HL-60 (cell line): ENCODE measurements at regions not wholly inside any gene's neighbourhood (a gene's known extent, or its start where the extent isn't known, plus 50 kb on each side); places are given as distances from the start of the nearest gene placed in this dataset.

Experiments used
- DNase-seq, 2 experiments: peaks; one replicate each; pipeline ENCODE4 v3.0.0-alpha.2; 2010 to 2020; ENCODE audit warnings: low read depth in 1 of 2, low spot score in 1 of 2
- H3K27ac ChIP-seq: fragments of 250-450 bp; sonication (Bioruptor Pico); replicated peaks from 2 replicates; pipeline ENCODE4 v1.5.1; 2020; ENCODE audit warnings: mild to moderate bottlenecking, moderate library complexity
- H3K27me3 ChIP-seq: fragments of 250-450 bp; sonication (Bioruptor Pico); 2 replicates; pipeline ENCODE4 v1.5.1; 2021; ENCODE audit warnings: mild to moderate bottlenecking, moderate library complexity; ENCODE audit not compliant: insufficient read depth, poor library complexity, severe bottlenecking
- H3K4me3 ChIP-seq: replicated peaks from 2 replicates; pipeline ENCODE4 v1.5.1; 2011; ENCODE audit warnings: mild to moderate bottlenecking, control low read depth, low read length; ENCODE audit not compliant: insufficient read depth
- CTCF ChIP-seq: IDR thresholded peaks from one replicate; pipeline ENCODE4 v1.5.1; 2011; ENCODE audit warnings: low read length, control low read depth, inconsistent platforms; ENCODE audit not compliant: insufficient read depth
- GABPA ChIP-seq: IDR thresholded peaks from 2 replicates; pipeline ENCODE4 v1.6.1; 2012; ENCODE audit warnings: low read depth
- POLR2AphosphoS5 ChIP-seq: IDR thresholded peaks from 2 replicates; pipeline ENCODE4 v1.6.1; 2012; ENCODE audit warnings: low read depth
- REST ChIP-seq: IDR thresholded peaks from 2 replicates; pipeline ENCODE4 v1.6.1; 2012; ENCODE audit warnings: low read depth; ENCODE audit not compliant: insufficient replicate concordance
- SPI1 ChIP-seq: IDR thresholded peaks from 2 replicates; pipeline ENCODE4 v1.6.1; 2012; ENCODE audit warnings: low read depth, mild to moderate bottlenecking, borderline replicate concordance

GRCh38 chr9:104238668-104239067 lies 144.6 kb downstream of the SMC2 start:
- Histone ChIP-seq H3K27me3 (no peaks in the 10 kb centered on the region), H3K4me3 (no peak overlapping the region), H3K27ac (no peak overlapping the region)
- TF ChIP-seq REST = no peak
- TF ChIP-seq POLR2AphosphoS5 = no peak
- TF ChIP-seq GABPA = no peak
- no peak for TF ChIP-seq SPI1
- TF ChIP-seq CTCF = no peak
- DNase-seq = no peak

GRCh38 chr9:104240890-104241289 lies 146.8 kb downstream of the SMC2 start:
- no peak for DNase-seq
- TF ChIP-seq GABPA (no peak), CTCF (no peak), REST (no peak), SPI1 (no peak), POLR2AphosphoS5 (no peak)
- no peak overlapping the region for H3K4me3 ChIP-seq
- H3K27me3 ChIP-seq = no peaks in the 10 kb centered on the region
- no peak overlapping the region for H3K27ac ChIP-seq

DNA sequence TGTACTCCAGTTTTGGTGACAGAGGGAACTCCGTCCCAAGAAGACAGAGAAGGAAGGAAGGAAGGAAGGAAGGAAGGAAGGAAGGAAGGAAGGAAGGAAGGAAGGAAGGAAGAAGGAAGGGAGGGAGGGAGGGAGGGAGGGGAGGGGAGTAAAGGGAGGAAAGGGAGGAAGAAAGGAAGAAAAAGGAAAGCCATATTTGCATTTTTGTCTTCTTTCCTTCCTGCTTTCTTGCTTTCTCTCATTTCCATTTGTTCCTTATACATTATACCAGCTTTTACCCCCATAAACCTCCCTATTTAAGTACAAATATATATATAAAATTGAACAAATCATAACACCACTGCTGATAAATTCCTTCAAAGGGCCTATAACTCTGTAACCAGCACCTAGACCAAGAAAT lies 151.8 kb downstream of the SMC2 start:
- TF ChIP-seq SPI1 = no peak
- no peak for TF ChIP-seq CTCF
- no peak for TF ChIP-seq GABPA
- TF ChIP-seq REST = no peak
- TF ChIP-seq POLR2AphosphoS5 = no peak
- DNase-seq = no peak
- Histone ChIP-seq H3K4me3 (no peak overlapping the region), H3K27me3 (no peaks in the 10 kb centered on the region), H3K27ac (no peak overlapping the region)
